HG02798 (cell line): ENCODE measurements at regions not wholly inside any gene's neighbourhood (a gene's known extent, or its start where the extent isn't known, plus 50 kb on each side); places are given as distances from the start of the nearest gene placed in this dataset.
"Not testable (repeated sequence)": the region's sequence is repeated elsewhere in the genome, so short reads cannot be mapped to it uniquely, and the experiment has no call there.

Source experiments
- ATAC-seq: cut with Tn5 transposase; IDR thresholded peaks from one replicate; pipeline ENCODE4 v1.9.1; 2021; ENCODE audit warnings: mild to moderate bottlenecking; ENCODE audit not compliant: unreplicated experiment, poor library complexity

- ATAC-seq = no peak
These were observed 185.6 kb downstream of the C7orf25 start for GRCh38 chr7:42726066-42726785.

- ATAC-seq = no peak
These were observed 189.2 kb downstream of the C7orf25 start for GRCh38 chr7:42722716-42723115.

- no peak for ATAC-seq
These were observed 189.7 kb downstream of the C7orf25 start for GRCh38 chr7:42722198-42722597.

GRCh38 chr7:42720991-42721796, 190.7 kb downstream of the C7orf25 start:
- ATAC-seq = no peak

GRCh38 chr7:42720012-42720411, 191.9 kb downstream of the C7orf25 start:
- ATAC-seq = no peak

- ATAC-seq = not testable (repeated sequence)
These were observed 193.4 kb downstream of the C7orf25 start for GRCh38 chr7:42718466-42718865.

GRCh38 chr7:42714356-42714755, 197.5 kb downstream of the C7orf25 start:
- no peak for ATAC-seq

GRCh38 chr7:42709284-42709683, 202.6 kb downstream of the C7orf25 start:
- ATAC-seq = no peak

- ATAC-seq = no peak
These were observed 207.2 kb downstream of the C7orf25 start for GRCh38 chr7:42704710-42705109.

- ATAC-seq = no peak
These were observed 209.2 kb downstream of the C7orf25 start for GRCh38 chr7:42702647-42703046.

GRCh38 chr7:42700406-42701327, 211.2 kb downstream of the C7orf25 start:
- ATAC-seq = no peak

GRCh38 chr7:42699380-42700178, 212.3 kb downstream of the C7orf25 start:
- ATAC-seq = no peak

- ATAC-seq = no peak
These were observed 213.1 kb downstream of the C7orf25 start for GRCh38 chr7:42698600-42699374.

GRCh38 chr7:42694894-42695507, 216.9 kb downstream of the C7orf25 start:
- no peak for ATAC-seq

- ATAC-seq = no peak
These were observed 218.1 kb downstream of the C7orf25 start for GRCh38 chr7:42693722-42694121.

- ATAC-seq = no peak
These were observed 219.2 kb downstream of the C7orf25 start for GRCh38 chr7:42692621-42693020.

GRCh38 chr7:42690794-42691639, 220.9 kb downstream of the C7orf25 start:
- no peak for ATAC-seq

- ATAC-seq = no peak
These were observed 222.2 kb downstream of the C7orf25 start for GRCh38 chr7:42689626-42690025.
